CD14-positive monocyte (primary cell): ENCODE measurements at regions not wholly inside any gene's neighbourhood (a gene's known extent, or its start where the extent isn't known, plus 50 kb on each side); places are given as distances from the start of the nearest gene placed in this dataset.

Experiments
- DNase-seq, 3 donors: peaks; one replicate each; pipeline ENCODE4 v3.0.0-alpha.2; 2011 to 2022
- H2AFZ ChIP-seq: 2 replicates; pipeline ENCODE4 v1.6.0; 2012; ENCODE audit warnings: mild to moderate bottlenecking, low read depth, low read length, inconsistent platforms; ENCODE audit not compliant: insufficient read depth, poor library complexity, severe bottlenecking
- H3K27ac ChIP-seq, 2 donors: 1 replicate in 1 of 2; 2 replicates in 1 of 2; pipeline ENCODE4 v1.5.1; 2012 to 2013; ENCODE audit warnings: low read length in 2 of 2, control low read depth in 1 of 2, inconsistent platforms in 1 of 2, low read depth in 1 of 2, mild to moderate bottlenecking in 1 of 2
- H3K27me3 ChIP-seq, 2 donors: one replicate each; pipeline versions ENCODE4 v1.6.0 to v1.6.1; 2011 to 2013; ENCODE audit warnings: low read length in 2 of 2; ENCODE audit not compliant: control insufficient read depth in 2 of 2, insufficient read depth in 2 of 2
- H3K36me3 ChIP-seq, 2 donors: replicated peaks in 1 of 2; 1 replicate in 1 of 2; 2 replicates in 1 of 2; pipeline versions ENCODE4 v1.5.1 to v1.6.1; 2012 to 2013; ENCODE audit warnings: low read length in 2 of 2, control low read depth in 1 of 2, inconsistent platforms in 1 of 2, mild to moderate bottlenecking in 1 of 2; ENCODE audit not compliant: insufficient read depth in 2 of 2, control insufficient read depth in 1 of 2
- H3K4me1 ChIP-seq, 2 donors: 1 replicate in 1 of 2; 2 replicates in 1 of 2; pipeline versions ENCODE4 v1.5.1 to v1.6.1; 2012 to 2013; ENCODE audit warnings: low read length in 2 of 2, control low read depth in 1 of 2, inconsistent platforms in 1 of 2, mild to moderate bottlenecking in 1 of 2, moderate library complexity in 1 of 2; ENCODE audit not compliant: insufficient read depth in 2 of 2, control insufficient read depth in 1 of 2
- H3K4me2 ChIP-seq: replicated peaks from 2 replicates; pipeline ENCODE3; 2012; ENCODE audit warnings: low read length, moderate library complexity, mild to moderate bottlenecking; ENCODE audit not compliant: poor library complexity, severe bottlenecking; ENCODE audit errors: extremely low read depth
- H3K4me3 ChIP-seq, 3 experiments: fragments of 200-600 bp in 1 of 3; sonication (generic) in 1 of 3; replicated peaks in 1 of 3; 1 replicate in 2 of 3; 2 replicates in 1 of 3; pipeline ENCODE4 v1.5.1; 2011 to 2013; ENCODE audit warnings: low read length in 3 of 3, mild to moderate bottlenecking in 3 of 3, control low read depth in 2 of 3, low read depth in 2 of 3, inconsistent platforms in 1 of 3, moderate library complexity in 1 of 3
- H3K79me2 ChIP-seq: 2 replicates; pipeline ENCODE4 v1.6.0; 2012; ENCODE audit warnings: mild to moderate bottlenecking, control low read depth, inconsistent platforms, low read length, moderate library complexity; ENCODE audit not compliant: insufficient read depth
- H3K9ac ChIP-seq: 2 replicates; pipeline ENCODE4 v1.6.0; 2017; ENCODE audit warnings: low read length, mild to moderate bottlenecking; ENCODE audit not compliant: insufficient read depth, poor library complexity, severe bottlenecking
- H3K9me3 ChIP-seq, 2 donors: replicated peaks in 1 of 2; 1 replicate in 1 of 2; 2 replicates in 1 of 2; pipeline versions ENCODE4 v1.5.1 to v1.6.1; 2012 to 2013; ENCODE audit warnings: low read length in 2 of 2, control low read depth in 1 of 2; ENCODE audit not compliant: control insufficient read depth in 1 of 2, insufficient read depth in 1 of 2
- H4K20me1 ChIP-seq: 2 replicates; pipeline ENCODE4 v1.6.0; 2012; ENCODE audit warnings: mild to moderate bottlenecking, low read length, control low read depth, moderate library complexity; ENCODE audit not compliant: insufficient read depth
- H3K27ac Mint-ChIP-seq, 7 donors: one replicate each; pipeline ENCODE4 v1.8.0; 2020; ENCODE audit warnings: mild to moderate bottlenecking in 7 of 7, mixed read lengths in 7 of 7, moderate library complexity in 6 of 7, inconsistent platforms in 2 of 7
- H3K27me3 Mint-ChIP-seq, 3 donors: one replicate each; pipeline ENCODE4 v1.8.0; 2021 to 2022; ENCODE audit warnings: low read depth in 3 of 3, mild to moderate bottlenecking in 3 of 3, mixed read lengths in 3 of 3, moderate library complexity in 3 of 3, inconsistent platforms in 1 of 3
- H3K36me3 Mint-ChIP-seq, 2 donors: one replicate each; pipeline ENCODE4 v1.8.0; 2020; ENCODE audit warnings: mixed read lengths in 2 of 2, inconsistent platforms in 1 of 2, mild to moderate bottlenecking in 1 of 2
- H3K4me1 Mint-ChIP-seq: one replicate; pipeline ENCODE4 v1.8.0; 2020; ENCODE audit warnings: mild to moderate bottlenecking, mixed read lengths
- H3K4me3 Mint-ChIP-seq, 2 donors: one replicate each; pipeline ENCODE4 v1.8.0; 2020; ENCODE audit warnings: mild to moderate bottlenecking in 2 of 2, mixed read lengths in 2 of 2, moderate library complexity in 1 of 2
- H3K9me3 Mint-ChIP-seq, 7 donors: one replicate each; pipeline ENCODE4 v1.8.0; 2020 to 2022; ENCODE audit warnings: mixed read lengths in 7 of 7, mild to moderate bottlenecking in 6 of 7, moderate library complexity in 6 of 7, inconsistent platforms in 2 of 7
- WGBS: methylation state at CpG from one replicate; pipeline ENCODE4 v1.1.5; 2013; ENCODE audit warnings: missing lambda C conversion rate; ENCODE audit not compliant: insufficient coverage; 5-methylcytosine and 5-hydroxymethylcytosine counted together
- intact Hi-C, 2 donors: fragments of 100-400 bp; cut with micrococcal nuclease; formaldehyde crosslinking; loops; one replicate each; pipeline versions ENCODE4 v1.15.0 to v1.15.1; 2023
- TF ChIP-seq, protein P1 (sequence below): fragments of 200-600 bp; IDR thresholded peaks from one replicate; pipeline ENCODE4 v1.8.0; 2022; ENCODE audit warnings: antibody characterized with exemption, mild to moderate bottlenecking

DNA sequence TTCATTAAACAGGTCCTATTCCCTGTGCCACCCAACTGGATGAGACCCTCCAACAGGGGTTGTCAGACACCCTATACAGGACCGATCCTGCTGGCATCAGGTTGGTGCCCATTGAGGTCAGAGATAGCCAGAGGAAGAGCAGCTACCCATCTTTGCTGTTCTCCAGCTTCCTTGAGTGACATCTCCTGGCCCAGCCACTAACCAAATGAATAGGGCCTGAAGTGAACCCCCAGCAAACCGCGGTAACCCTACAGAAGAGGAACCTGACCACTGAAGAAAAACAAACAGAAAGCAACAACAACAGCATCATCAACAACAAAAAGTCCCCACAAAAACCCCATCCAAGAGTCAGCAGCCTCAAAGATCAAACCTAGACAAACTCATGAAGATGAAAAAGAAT, 133.6 kb upstream of the ARPP21 start:
- Histone ChIP-seq H3K4me3 (no peak overlapping the region), H3K4me1 (no peaks in the 10 kb centered on the region), H3K9me3 (peaks cover 9 to 11% of the 10 kb centered on the region in 2 donors), H3K79me2 (no peaks in the 10 kb centered on the region), H3K9ac (no peak overlapping the region), H3K27me3 (no peaks in the 10 kb centered on the region), H3K27ac (no peak overlapping the region), H4K20me1 (no peaks in the 10 kb centered on the region), H3K4me2 (no peak overlapping the region), H2AFZ (no peak overlapping the region), H3K36me3 (no peaks in the 10 kb centered on the region)
- TF ChIP-seq, protein P1, sequence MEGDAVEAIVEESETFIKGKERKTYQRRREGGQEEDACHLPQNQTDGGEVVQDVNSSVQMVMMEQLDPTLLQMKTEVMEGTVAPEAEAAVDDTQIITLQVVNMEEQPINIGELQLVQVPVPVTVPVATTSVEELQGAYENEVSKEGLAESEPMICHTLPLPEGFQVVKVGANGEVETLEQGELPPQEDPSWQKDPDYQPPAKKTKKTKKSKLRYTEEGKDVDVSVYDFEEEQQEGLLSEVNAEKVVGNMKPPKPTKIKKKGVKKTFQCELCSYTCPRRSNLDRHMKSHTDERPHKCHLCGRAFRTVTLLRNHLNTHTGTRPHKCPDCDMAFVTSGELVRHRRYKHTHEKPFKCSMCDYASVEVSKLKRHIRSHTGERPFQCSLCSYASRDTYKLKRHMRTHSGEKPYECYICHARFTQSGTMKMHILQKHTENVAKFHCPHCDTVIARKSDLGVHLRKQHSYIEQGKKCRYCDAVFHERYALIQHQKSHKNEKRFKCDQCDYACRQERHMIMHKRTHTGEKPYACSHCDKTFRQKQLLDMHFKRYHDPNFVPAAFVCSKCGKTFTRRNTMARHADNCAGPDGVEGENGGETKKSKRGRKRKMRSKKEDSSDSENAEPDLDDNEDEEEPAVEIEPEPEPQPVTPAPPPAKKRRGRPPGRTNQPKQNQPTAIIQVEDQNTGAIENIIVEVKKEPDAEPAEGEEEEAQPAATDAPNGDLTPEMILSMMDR, result no peak
- WGBS, result 96% methylated on average over 3 of the region's 3 CpGs
- Mint-ChIP-seq H3K27me3 (peaks cover 0 to 2% (median 0%) of the 10 kb centered on the region in 3 donors), H3K4me1 (no peaks in the 10 kb centered on the region), H3K9me3 (peaks cover 2 to 9% (median 8%) of the 10 kb centered on the region in 7 donors), H3K36me3 (no peaks in the 10 kb centered on the region), H3K27ac (peak overlapping the region in 1 of 7 donors; percentile 28), H3K4me3 (no peak overlapping the region)
- DNase-seq, result no peak
- intact Hi-C loops, result no loop called here

DNA sequence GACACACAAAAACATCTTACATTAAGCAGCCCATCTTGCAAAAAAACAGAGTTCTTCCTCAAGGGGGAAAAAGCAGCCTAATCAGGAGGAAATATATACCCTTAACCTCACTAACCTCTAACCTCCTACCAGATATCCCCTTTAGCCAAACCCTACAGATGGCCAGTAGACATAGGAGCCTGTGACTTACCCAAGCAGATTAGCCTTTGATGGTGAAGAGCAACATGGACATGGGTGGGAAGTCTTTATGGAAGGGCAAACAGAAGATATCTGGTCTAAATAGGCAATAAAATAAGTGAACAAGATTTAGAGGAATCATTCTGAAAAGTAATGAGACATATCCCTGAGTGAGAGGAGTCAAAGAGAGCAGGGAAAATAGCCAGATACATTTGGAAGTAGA, 119.4 kb upstream of the ARPP21 start:
- TF ChIP-seq, protein P1, result no peak
- Mint-ChIP-seq H3K27ac (no peak overlapping the region), H3K27me3 (no peaks in the 10 kb centered on the region), H3K4me1 (no peaks in the 10 kb centered on the region), H3K4me3 (no peak overlapping the region), H3K9me3 (peaks cover 0 to 3% (median 2%) of the 10 kb centered on the region in 7 donors), H3K36me3 (no peaks in the 10 kb centered on the region)
- no peak overlapping the region for H3K4me3 ChIP-seq
- H3K9me3 ChIP-seq, result no peaks in the 10 kb centered on the region
- no peak overlapping the region for H3K9ac ChIP-seq
- no peak overlapping the region for H2AFZ ChIP-seq
- no peaks in the 10 kb centered on the region for H3K27me3 ChIP-seq
- no peak overlapping the region for H3K4me2 ChIP-seq
- H3K79me2 ChIP-seq, result no peaks in the 10 kb centered on the region
- H3K4me1 ChIP-seq, result no peaks in the 10 kb centered on the region
- H4K20me1 ChIP-seq, result no peaks in the 10 kb centered on the region
- no peak overlapping the region for H3K27ac ChIP-seq
- intact Hi-C loops, result no loop called here
- DNase-seq, result no peak
- no peaks in the 10 kb centered on the region for H3K36me3 ChIP-seq
